Peyer's patch (tissue), 4 donors: ENCODE measurements at regions not wholly inside any gene's neighbourhood (a gene's known extent, or its start where the extent isn't known, plus 50 kb on each side); places are given as distances from the start of the nearest gene placed in this dataset.

Experiments
- POLR2A ChIP-seq, 2 donors: fragments of 450-650 bp; IDR thresholded peaks; one replicate each; pipeline ENCODE4 v1.5.1; 2017; ENCODE audit warnings: antibody characterized with exemption in 2 of 2, mild to moderate bottlenecking in 2 of 2, moderate library complexity in 2 of 2
- TF ChIP-seq, protein P1 (sequence below), 6 experiments: fragments of 450-650 bp in 4 of 6; fragments of 200-600 bp in 2 of 6; sonication (generic) in 1 of 6; IDR thresholded peaks; one replicate each; pipeline ENCODE4 v1.5.1; 2017 to 2019; ENCODE audit warnings: antibody characterized with exemption in 6 of 6, mild to moderate bottlenecking in 3 of 6, moderate library complexity in 1 of 6

DNA sequence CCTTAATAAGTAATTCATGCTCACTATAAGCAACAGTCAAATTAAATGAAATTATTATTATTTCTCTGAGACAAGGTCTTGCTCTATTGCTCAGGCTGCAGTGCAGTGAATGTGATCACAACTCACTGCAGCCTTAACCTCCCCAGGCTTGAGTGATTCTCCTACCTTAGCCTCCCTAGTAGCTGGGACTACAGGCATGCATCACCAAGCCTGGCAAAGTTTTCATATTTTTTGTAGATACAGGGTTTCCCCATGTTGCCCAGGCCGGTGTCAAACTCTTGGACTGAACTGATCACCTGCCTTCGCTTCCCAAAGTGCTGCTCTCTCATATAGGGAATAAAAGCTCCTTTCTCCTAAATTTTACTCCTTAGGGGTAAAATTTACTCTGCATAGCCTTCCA lies 74.9 kb upstream of the GAREM1 start:
- TF ChIP-seq, protein P1, sequence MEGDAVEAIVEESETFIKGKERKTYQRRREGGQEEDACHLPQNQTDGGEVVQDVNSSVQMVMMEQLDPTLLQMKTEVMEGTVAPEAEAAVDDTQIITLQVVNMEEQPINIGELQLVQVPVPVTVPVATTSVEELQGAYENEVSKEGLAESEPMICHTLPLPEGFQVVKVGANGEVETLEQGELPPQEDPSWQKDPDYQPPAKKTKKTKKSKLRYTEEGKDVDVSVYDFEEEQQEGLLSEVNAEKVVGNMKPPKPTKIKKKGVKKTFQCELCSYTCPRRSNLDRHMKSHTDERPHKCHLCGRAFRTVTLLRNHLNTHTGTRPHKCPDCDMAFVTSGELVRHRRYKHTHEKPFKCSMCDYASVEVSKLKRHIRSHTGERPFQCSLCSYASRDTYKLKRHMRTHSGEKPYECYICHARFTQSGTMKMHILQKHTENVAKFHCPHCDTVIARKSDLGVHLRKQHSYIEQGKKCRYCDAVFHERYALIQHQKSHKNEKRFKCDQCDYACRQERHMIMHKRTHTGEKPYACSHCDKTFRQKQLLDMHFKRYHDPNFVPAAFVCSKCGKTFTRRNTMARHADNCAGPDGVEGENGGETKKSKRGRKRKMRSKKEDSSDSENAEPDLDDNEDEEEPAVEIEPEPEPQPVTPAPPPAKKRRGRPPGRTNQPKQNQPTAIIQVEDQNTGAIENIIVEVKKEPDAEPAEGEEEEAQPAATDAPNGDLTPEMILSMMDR (IDR thresholded peaks at IDR 0.05): no peak
- no peak for TF ChIP-seq POLR2A (IDR thresholded peaks at IDR 0.05)
